A204.1 (cell line): ENCODE measurements at regions not wholly inside any gene's neighbourhood (a gene's known extent, or its start where the extent isn't known, plus 50 kb on each side); places are given as distances from the start of the nearest gene placed in this dataset.

ENCODE experiments used
- FAIRE-seq: peaks from 2 replicates; lab custom pipeline; 2012; peaks lifted over from hg19 to GRCh38; lab: Jason Lieb, UNC

- FAIRE-seq = no peak
Measured at GRCh38 chr4:35105486-35105885, 1138.8 kb downstream of the ARAP2 start.

- FAIRE-seq = no peak
Measured at GRCh38 chr4:35106091-35106734, 1138.1 kb downstream of the ARAP2 start.

GRCh38 chr4:35124106-35124505 is 1120.2 kb downstream of the ARAP2 start:
- FAIRE-seq = no peak

GRCh38 chr4:35125995-35126712 is 1118.2 kb downstream of the ARAP2 start:
- no peak for FAIRE-seq

- no peak for FAIRE-seq
Measured at GRCh38 chr4:35138449-35138848, 1105.9 kb downstream of the ARAP2 start.

- FAIRE-seq = no peak
Measured at GRCh38 chr4:35147761-35148160, 1096.6 kb downstream of the ARAP2 start.

GRCh38 chr4:35151816-35152572 is 1092.3 kb downstream of the ARAP2 start:
- peak; percentile 96 for FAIRE-seq

- no peak for FAIRE-seq
Measured at GRCh38 chr4:35163168-35163567, 1081.1 kb downstream of the ARAP2 start.

- FAIRE-seq = no peak
Measured at GRCh38 chr4:35164063-35164462, 1080.3 kb downstream of the ARAP2 start.

GRCh38 chr4:35166466-35166865 is 1077.8 kb downstream of the ARAP2 start:
- FAIRE-seq = no peak

GRCh38 chr4:35167385-35167784 is 1076.9 kb downstream of the ARAP2 start:
- FAIRE-seq = no peak

- FAIRE-seq = no peak
Measured at GRCh38 chr4:35175487-35175886, 1068.8 kb downstream of the ARAP2 start.

GRCh38 chr4:35175894-35176293 is 1068.4 kb downstream of the ARAP2 start:
- FAIRE-seq = no peak

GRCh38 chr4:35182451-35182850 is 1061.9 kb downstream of the ARAP2 start:
- FAIRE-seq = no peak

- FAIRE-seq = no peak
Measured at GRCh38 chr4:35189988-35190613, 1054.2 kb downstream of the ARAP2 start.

GRCh38 chr4:35201403-35201802 is 1042.9 kb downstream of the ARAP2 start:
- FAIRE-seq = no peak

- FAIRE-seq = no peak
Measured at GRCh38 chr4:35216636-35217035, 1027.7 kb downstream of the ARAP2 start.

- FAIRE-seq = no peak
Measured at GRCh38 chr4:35217331-35217730, 1027.0 kb downstream of the ARAP2 start.

GRCh38 chr4:35228313-35228712 is 1016.0 kb downstream of the ARAP2 start:
- no peak for FAIRE-seq

- FAIRE-seq = no peak
Measured at GRCh38 chr4:35229021-35229420, 1015.3 kb downstream of the ARAP2 start.

GRCh38 chr4:35237924-35238323 is 1006.4 kb downstream of the ARAP2 start:
- no peak for FAIRE-seq

- no peak for FAIRE-seq
Measured at GRCh38 chr4:35238793-35239192, 1005.5 kb downstream of the ARAP2 start.

GRCh38 chr4:35246493-35246892 is 997.8 kb downstream of the ARAP2 start:
- no peak for FAIRE-seq
